IPS DF 6.9 (cell line): ENCODE measurements at regions not wholly inside any gene's neighbourhood (a gene's known extent, or its start where the extent isn't known, plus 50 kb on each side); places are given as distances from the start of the nearest gene placed in this dataset.

Experiments used
- DNase-seq: peaks from one replicate; pipeline ENCODE4 v3.0.0-alpha.2; 2013; ENCODE audit warnings: low read depth, low spot score
- H3K27ac ChIP-seq: one replicate; pipeline ENCODE4 v1.5.1; 2013; ENCODE audit warnings: low read length, control low read depth
- H3K27me3 ChIP-seq: 2 replicates; pipeline ENCODE4 v1.6.1; 2013; ENCODE audit warnings: mild to moderate bottlenecking, low read length; ENCODE audit not compliant: control insufficient read depth, insufficient read depth
- H3K36me3 ChIP-seq: 2 replicates; pipeline ENCODE4 v1.6.1; 2013; ENCODE audit warnings: low read length; ENCODE audit not compliant: control insufficient read depth, insufficient read depth
- H3K4me1 ChIP-seq: 2 replicates; pipeline ENCODE4 v1.6.1; 2013; ENCODE audit warnings: low read length; ENCODE audit not compliant: control insufficient read depth, insufficient read depth
- H3K4me3 ChIP-seq: 2 replicates; pipeline ENCODE4 v1.5.1; 2013; ENCODE audit warnings: mild to moderate bottlenecking, low read length
- H3K9me3 ChIP-seq: 2 replicates; pipeline ENCODE4 v1.6.1; 2013; ENCODE audit warnings: low read length, inconsistent platforms; ENCODE audit not compliant: control insufficient read depth, insufficient read depth
- WGBS: extraction: QIAGEN DNeasy Blood & Tissue Kit; methylation state at CpG from one replicate; pipeline ENCODE4 v1.1.7; 2013; ENCODE audit warnings: mixed read lengths, missing lambda C conversion rate; ENCODE audit not compliant: insufficient read length, insufficient coverage; 5-methylcytosine and 5-hydroxymethylcytosine counted together

GRCh38 chr12:46921048-46921763, 95.4 kb upstream of the SLC38A4 start:
- no peak overlapping the region for H3K4me3 ChIP-seq
- no peak for DNase-seq
- H3K9me3 ChIP-seq = no peaks in the 10 kb centered on the region
- H3K27me3 ChIP-seq = no peaks in the 10 kb centered on the region
- WGBS = no CpG with 5 or more reads among the region's 3 CpGs
- no peak overlapping the region for H3K27ac ChIP-seq
- H3K4me1 ChIP-seq = no peaks in the 10 kb centered on the region; the same call in 1 of the 2 replicates
- H3K36me3 ChIP-seq = no peaks in the 10 kb centered on the region

DNA sequence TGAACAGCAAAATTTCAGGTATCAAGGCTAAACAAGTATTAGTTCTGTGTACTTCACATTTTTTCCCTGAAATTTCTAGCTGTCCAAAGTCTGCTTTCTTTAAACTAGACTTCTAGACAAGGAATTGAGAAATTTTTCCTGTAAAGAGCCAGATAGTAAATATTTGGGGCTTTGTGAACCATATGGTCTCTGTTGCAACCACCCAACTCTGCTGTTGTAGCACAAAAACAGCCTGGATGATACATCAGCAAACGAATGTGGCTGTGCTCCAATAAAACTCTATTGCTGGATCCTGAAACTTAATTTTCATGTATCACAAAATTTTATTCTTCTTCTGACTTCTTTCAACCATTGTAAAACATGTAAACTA, 96.0 kb upstream of the SLC38A4 start:
- H3K4me3 ChIP-seq = no peak overlapping the region
- WGBS = no CpG with 5 or more reads among the region's 1 CpG
- no peak for DNase-seq
- H3K4me1 ChIP-seq = no peaks in the 10 kb centered on the region; the same call in 1 of the 2 replicates
- no peaks in the 10 kb centered on the region for H3K36me3 ChIP-seq
- no peaks in the 10 kb centered on the region for H3K9me3 ChIP-seq
- no peaks in the 10 kb centered on the region for H3K27me3 ChIP-seq
- H3K27ac ChIP-seq = no peak overlapping the region

DNA sequence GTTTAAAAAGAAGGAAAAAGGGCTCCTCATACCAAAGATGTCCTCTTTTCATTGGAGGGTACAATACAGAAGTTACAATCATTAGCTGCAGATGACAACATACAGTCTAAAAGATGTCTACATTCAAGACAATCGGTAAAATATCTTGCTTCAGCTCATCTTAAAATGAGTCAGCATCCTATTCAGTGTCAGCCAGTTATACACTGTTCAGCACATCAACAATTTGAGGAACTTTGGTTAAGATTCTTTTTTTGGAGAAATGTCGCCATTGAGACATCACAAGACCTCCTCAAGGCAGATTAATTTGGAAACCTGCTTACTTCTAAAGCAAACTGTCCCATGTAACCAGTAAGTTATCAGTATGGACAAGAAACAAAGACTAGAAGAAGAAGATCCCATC, 100.7 kb upstream of the SLC38A4 start:
- H3K4me3 ChIP-seq = no peak overlapping the region

DNA sequence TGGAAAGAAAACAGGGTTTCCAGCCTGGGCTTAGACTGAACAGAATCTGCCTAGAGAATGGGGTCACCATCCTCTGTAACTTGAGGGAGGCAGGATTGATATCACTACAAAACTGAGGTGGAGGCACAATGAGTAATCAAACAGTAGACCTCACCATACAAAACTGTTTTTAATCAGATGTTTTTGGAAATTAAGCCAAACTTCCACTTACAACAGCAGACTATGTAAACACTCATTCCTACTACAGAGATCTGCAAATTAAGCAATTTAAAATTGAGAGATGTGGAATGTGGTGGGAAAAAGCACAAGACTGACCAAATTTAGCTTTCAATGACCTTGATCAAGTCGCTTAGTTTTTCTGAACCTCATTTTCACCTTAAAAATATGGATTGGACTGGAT, 104.3 kb upstream of the SLC38A4 start:
- Histone ChIP-seq H3K4me3 (no peak overlapping the region), H3K4me1 (no peaks in the 10 kb centered on the region), H3K27me3 (no peaks in the 10 kb centered on the region; the same call in 1 of the 2 replicates), H3K27ac (no peak overlapping the region), H3K36me3 (no peaks in the 10 kb centered on the region), H3K9me3 (no peaks in the 10 kb centered on the region)
- no CpG with 5 or more reads among the region's 1 CpG for WGBS
- DNase-seq = no peak

More for the DNA sequence above, 100.7 kb upstream of the SLC38A4 start:
- H3K4me1 ChIP-seq = no peaks in the 10 kb centered on the region; the same call in 1 of the 2 replicates
- no peaks in the 10 kb centered on the region for H3K9me3 ChIP-seq
- no peak for DNase-seq
- no CpG with 5 or more reads among the region's 2 CpGs for WGBS
- no peaks in the 10 kb centered on the region for H3K36me3 ChIP-seq
- H3K27me3 ChIP-seq = no peaks in the 10 kb centered on the region
- H3K27ac ChIP-seq = no peak overlapping the region

- Histone ChIP-seq H3K4me3 (no peak overlapping the region), H3K27ac (no peak overlapping the region)
- no CpG with 5 or more reads among the region's 1 CpG for WGBS
Observed at GRCh38 chr12:46933947-46934346, 108.2 kb upstream of the SLC38A4 start.

GRCh38 chr12:46934374-46935111, 108.7 kb upstream of the SLC38A4 start:
- no CpG with 5 or more reads among the region's 10 CpGs for WGBS
- H3K4me3 ChIP-seq = no peak overlapping the region

More at GRCh38 chr12:46933947-46934346, 108.2 kb upstream of the SLC38A4 start:
- no peak for DNase-seq
- H3K9me3 ChIP-seq = no peaks in the 10 kb centered on the region
- no peaks in the 10 kb centered on the region for H3K4me1 ChIP-seq
- H3K36me3 ChIP-seq = no peaks in the 10 kb centered on the region
- H3K27me3 ChIP-seq = no peaks in the 10 kb centered on the region; the same call in 1 of the 2 replicates

GRCh38 chr12:46935271-46935847, 109.6 kb upstream of the SLC38A4 start:
- Histone ChIP-seq H3K36me3 (no peaks in the 10 kb centered on the region), H3K27ac (no peak overlapping the region), H3K27me3 (no peaks in the 10 kb centered on the region; the same call in 1 of the 2 replicates), H3K4me3 (no peak overlapping the region), H3K4me1 (no peaks in the 10 kb centered on the region), H3K9me3 (no peaks in the 10 kb centered on the region)
- DNase-seq = no peak
- WGBS = 100% methylated on average over 1 of the region's 3 CpGs

More at GRCh38 chr12:46934374-46935111, 108.7 kb upstream of the SLC38A4 start:
- Histone ChIP-seq H3K27me3 (no peaks in the 10 kb centered on the region; the same call in 1 of the 2 replicates), H3K4me1 (no peaks in the 10 kb centered on the region), H3K9me3 (no peaks in the 10 kb centered on the region), H3K27ac (no peak overlapping the region), H3K36me3 (no peaks in the 10 kb centered on the region)
- DNase-seq = no peak

- Histone ChIP-seq H3K4me1 (no peaks in the 10 kb centered on the region), H3K4me3 (no peak overlapping the region), H3K27ac (no peak overlapping the region), H3K9me3 (no peaks in the 10 kb centered on the region), H3K36me3 (no peaks in the 10 kb centered on the region), H3K27me3 (no peaks in the 10 kb centered on the region; the same call in 1 of the 2 replicates)
- WGBS = no CpG with 5 or more reads among the region's 2 CpGs
- no peak for DNase-seq
Observed at GRCh38 chr12:46936042-46936441, 110.2 kb upstream of the SLC38A4 start.

DNA sequence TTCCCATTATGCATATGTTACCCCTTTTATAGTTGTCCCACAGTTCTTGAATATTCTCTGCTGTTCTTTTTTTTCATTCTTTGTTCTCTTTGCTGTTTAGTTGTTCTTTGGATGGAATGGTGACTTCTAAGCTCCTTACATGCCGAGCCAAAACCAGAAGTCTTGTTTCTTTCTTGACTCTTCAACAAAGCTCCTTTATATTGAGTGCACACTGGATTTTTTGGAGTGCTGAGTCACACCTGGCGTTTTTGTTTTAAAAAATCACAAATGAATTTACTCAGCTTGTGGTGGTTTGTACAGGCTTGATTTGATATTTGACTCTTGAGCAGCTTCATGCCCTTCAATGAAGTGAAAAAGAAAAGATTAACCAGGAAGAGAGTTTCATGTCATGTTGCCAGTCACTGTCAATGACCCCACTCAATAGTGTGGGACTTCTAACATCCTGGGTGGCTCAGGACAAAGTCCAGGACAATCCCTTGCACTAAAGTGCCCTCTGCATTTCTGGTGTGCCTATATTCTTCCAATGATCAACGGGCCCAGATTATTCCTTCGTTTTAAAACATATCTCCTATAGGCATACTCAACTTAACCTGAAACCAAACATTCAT, 112.4 kb upstream of the SLC38A4 start:
- Histone ChIP-seq H3K4me3 (no peak overlapping the region), H3K27me3 (no peaks in the 10 kb centered on the region), H3K9me3 (no peaks in the 10 kb centered on the region), H3K36me3 (no peaks in the 10 kb centered on the region), H3K27ac (no peak overlapping the region), H3K4me1 (no peaks in the 10 kb centered on the region; the same call in 1 of the 2 replicates)
- 100% methylated on average over 1 of the region's 4 CpGs for WGBS
- no peak for DNase-seq

DNA sequence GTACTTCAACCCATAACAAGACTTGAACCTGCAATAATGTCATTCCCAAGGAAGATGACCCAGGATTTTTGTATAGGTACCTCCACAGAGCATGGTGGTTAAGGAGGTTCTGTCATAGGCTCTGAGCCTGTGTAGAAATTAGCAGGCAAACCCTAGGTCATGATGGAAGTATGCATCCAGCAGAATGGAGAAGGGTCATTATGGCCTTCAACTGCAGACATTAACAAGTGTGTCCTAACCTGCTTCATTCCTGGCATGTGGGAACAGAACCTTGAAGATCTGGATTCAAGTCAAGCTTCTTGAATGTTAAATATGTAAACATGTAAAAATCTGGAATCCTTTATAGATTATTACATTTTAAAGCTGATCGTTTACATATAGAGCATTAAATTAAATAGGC, 116.2 kb upstream of the SLC38A4 start:
- DNase-seq = no peak
- no peak overlapping the region for H3K27ac ChIP-seq
- WGBS = no CpG with 5 or more reads among the region's 1 CpG
- H3K4me3 ChIP-seq = no peak overlapping the region
- H3K4me1 ChIP-seq = no peaks in the 10 kb centered on the region; the same call in 1 of the 2 replicates
- no peaks in the 10 kb centered on the region for H3K9me3 ChIP-seq
- H3K36me3 ChIP-seq = no peaks in the 10 kb centered on the region
- no peaks in the 10 kb centered on the region for H3K27me3 ChIP-seq
